K562 (cell line): ENCODE measurements at regions not wholly inside any gene's neighbourhood (a gene's known extent, or its start where the extent isn't known, plus 50 kb on each side); places are given as distances from the start of the nearest gene placed in this dataset.

Source experiments
- ATAC-seq: fragments of 200-7000 bp; cut with Tn5 transposase; 3 replicates; pipeline ENCODE4 v1.9.1; 2020; ENCODE audit warnings: moderate library complexity
- BruUV-seq: library from RNA; stranded (reverse); fragments of 400-500 nt; replicated peaks from 2 replicates; lab custom pipeline; 2021; lab: Mats Ljungman, UMichigan
- CTCF ChIA-PET: fragments of 300-600 bp; formaldehyde crosslinking; extraction: SDS; loops from one replicate; lab custom pipeline; 2021; ENCODE audit warnings: low intra/inter-chr PET ratio; lab: Yijun Ruan, JAX
- POLR2A ChIA-PET: fragments of 300-600, 350-650 bp; sonication (Branson Sonifier 250); formaldehyde crosslinking; extraction: SDS; loops from one replicate; lab custom pipeline; 2021; ENCODE audit warnings: antibody characterized with exemption, inconsistent platforms; lab: Yijun Ruan, JAX
- DNase-seq, 4 experiments: peaks; one replicate each; pipeline versions ENCODE4 v3.0.0 to v3.0.0-alpha.2; 2011 to 2018; ENCODE audit warnings: low spot score in 3 of 4, mixed read lengths in 3 of 4; ENCODE audit errors: extremely low read depth in 1 of 4
- FAIRE-seq: peaks from 2 replicates; lab custom pipeline; 2011; peaks lifted over from hg19 to GRCh38; lab: Jason Lieb, UNC
- H2AFZ ChIP-seq: 2 replicates; pipeline ENCODE4 v1.6.0; 2011; ENCODE audit warnings: low read depth, low read length, control low read depth, inconsistent platforms
- H3K27ac ChIP-seq: fragments of 200-600 bp; 3 replicates; pipeline ENCODE4 v1.8.0; 2011; ENCODE audit warnings: low read depth, mild to moderate bottlenecking, control low read depth, inconsistent platforms, low read length, moderate library complexity, mixed read lengths; ENCODE audit errors: extremely low read depth
- H3K27me3 ChIP-seq, 2 experiments: fragments of 300-600 bp in 1 of 2; 2 replicates in 1 of 2; 3 replicates in 1 of 2; pipeline versions ENCODE4 v1.6.0 to v1.8.0; 2011; ENCODE audit warnings: inconsistent platforms in 2 of 2, low read length in 2 of 2, mild to moderate bottlenecking in 1 of 2, mixed read lengths in 1 of 2, moderate library complexity in 1 of 2; ENCODE audit not compliant: control insufficient read depth in 2 of 2, insufficient read depth in 2 of 2
- H3K36me3 ChIP-seq: fragments of 300-600 bp; 3 replicates; pipeline ENCODE4 v1.8.0; 2011; ENCODE audit warnings: mild to moderate bottlenecking, low read length, inconsistent platforms; ENCODE audit not compliant: control insufficient read depth, insufficient read depth
- H3K4me1 ChIP-seq, 2 experiments: fragments of 200-600 bp in 1 of 2; replicated peaks in 1 of 2; 2 replicates in 1 of 2; 3 replicates in 1 of 2; pipeline versions ENCODE4 v1.5.1 to v1.8.0; 2011; ENCODE audit warnings: inconsistent platforms in 2 of 2, low read length in 2 of 2, mild to moderate bottlenecking in 1 of 2, mixed read lengths in 1 of 2, moderate library complexity in 1 of 2; ENCODE audit not compliant: control insufficient read depth in 2 of 2, insufficient read depth in 2 of 2
- H3K4me2 ChIP-seq: 2 replicates; pipeline ENCODE4 v1.6.1; 2011; ENCODE audit warnings: low read length, control low read depth, inconsistent platforms, mixed read lengths; ENCODE audit not compliant: insufficient read depth
- H3K4me3 ChIP-seq: fragments of 200-600 bp; sonication (generic), shearing (Covaris generic); 2 replicates; pipeline ENCODE4 v1.5.1; 2016; ENCODE audit warnings: control low read depth, inconsistent platforms
- H3K79me2 ChIP-seq: fragments of 200-600 bp; 3 replicates; pipeline ENCODE4 v1.8.0; 2011; ENCODE audit warnings: low read length, inconsistent platforms; ENCODE audit not compliant: control insufficient read depth, insufficient read depth
- H3K9ac ChIP-seq, 2 experiments: 2 replicates each; pipeline versions ENCODE4 v1.6.0 to v1.6.1; 2011; ENCODE audit warnings: low read depth in 2 of 2, low read length in 2 of 2, control low read depth in 1 of 2, inconsistent platforms in 1 of 2, mild to moderate bottlenecking in 1 of 2, mixed read lengths in 1 of 2; ENCODE audit not compliant: insufficient read depth in 1 of 2
- H3K9me1 ChIP-seq: one replicate; pipeline ENCODE4 v1.6.0; 2011; ENCODE audit warnings: inconsistent platforms, mild to moderate bottlenecking, low read length, moderate library complexity; ENCODE audit not compliant: control insufficient read depth, insufficient read depth
- H3K9me3 ChIP-seq: replicated peaks from 2 replicates; pipeline ENCODE4 v1.5.1; 2011; ENCODE audit warnings: low read depth, low read length, inconsistent platforms; ENCODE audit not compliant: control insufficient read depth, insufficient read depth
- H4K20me1 ChIP-seq: replicated peaks from 2 replicates; pipeline ENCODE4 v1.6.1; 2011; ENCODE audit warnings: low read length, inconsistent platforms, mixed read lengths; ENCODE audit not compliant: control insufficient read depth, insufficient read depth
- CHAMP1 ChIP-seq: fragments of 450-650 bp; IDR thresholded peaks from 2 replicates; pipeline ENCODE4 v1.6.1; 2016; ENCODE audit warnings: mild to moderate bottlenecking
- DIDO1 ChIP-seq: fragments of 450-650 bp; IDR thresholded peaks from 2 replicates; pipeline ENCODE4 v1.6.1; 2016; ENCODE audit warnings: low read depth, missing biosample characterization, missing genetic modification characterization
- PBX2 ChIP-seq, 2 experiments: IDR thresholded peaks in 1 of 2; conservative IDR thresholded peaks in 1 of 2; 2 replicates each; pipeline ENCODE4 v1.6.1; 2016; ENCODE audit warnings: low read depth in 2 of 2, mild to moderate bottlenecking in 1 of 2, missing compliant biosample characterization in 1 of 2, missing genetic modification characterization in 1 of 2, moderate library complexity in 1 of 2
- REST ChIP-seq, 2 experiments: fragments of 450-650 bp; formaldehyde crosslinking in 1 of 2; IDR thresholded peaks; 2 replicates each; pipeline versions ENCODE4 v1.4.0 to v1.6.1; 2014 to 2020; ENCODE audit warnings: mild to moderate bottlenecking in 2 of 2, borderline replicate concordance in 1 of 2, low read depth in 1 of 2
- SREBF1 ChIP-seq: fragments of 150-350 bp; IDR thresholded peaks from 2 replicates; pipeline ENCODE4 v1.6.1; 2014; ENCODE audit warnings: antibody characterized with exemption, low read depth, low read length, borderline replicate concordance
- WGBS: fragments of 100-300 bp; shearing (Covaris generic); methylation state at CpG from one replicate; pipeline ENCODE4 v1.1.6; 2016; ENCODE audit warnings: low coverage, mixed read lengths; ENCODE audit not compliant: insufficient coverage; ENCODE audit errors: missing lambda C conversion rate; 5-methylcytosine and 5-hydroxymethylcytosine counted together
- in situ Hi-C: fragments of 300-500 bp; cut with MboI; formaldehyde crosslinking; loops from 4 replicates; pipeline ENCODE4 v1.15.0; 2018; ENCODE audit warnings: inconsistent platforms, mixed read lengths
- intact Hi-C: fragments of 100-400 bp; cut with micrococcal nuclease; formaldehyde crosslinking; loops from 2 replicates; pipeline ENCODE4 v1.14.2; 2022

- no TSS peak for BruUV-seq
- no peak overlapping the region for H3K4me2 ChIP-seq
- in situ Hi-C loops, result no loop called here
- no peaks in the 10 kb centered on the region for H4K20me1 ChIP-seq
- no peaks in the 10 kb centered on the region for H3K27me3 ChIP-seq
- H3K4me1 ChIP-seq, result peaks cover 0 to 3% of the 10 kb centered on the region in 2 experiments; a peak in 2 of 5 replicates
- DNase-seq (no peak), ATAC-seq (peak; percentile 15; the same call in 2 of the 3 replicates), FAIRE-seq (no peak)
- H3K9ac ChIP-seq, result peak overlapping the region in 1 of 2 experiments; percentile 66; a peak in 1 of 4 replicates
- no peaks in the 10 kb centered on the region for H3K9me1 ChIP-seq
- no peak overlapping the region for H3K27ac ChIP-seq
- H3K36me3 ChIP-seq, result no peaks in the 10 kb centered on the region
- no peaks in the 10 kb centered on the region for H3K9me3 ChIP-seq
- CTCF ChIA-PET, result no interaction called here
- H3K4me3 ChIP-seq, result no peak overlapping the region
- intact Hi-C loops, result no loop called here
- H2AFZ ChIP-seq, result 0 out of 2 replicates have a peak overlapping the region, but pooled peaks have one; percentile 14
- POLR2A ChIA-PET, result interaction anchor here (0.6 to 0.8 kb wide), 3 partner anchors 9 to 27 kb away, joined by 3 read pairs; no protein-coding TSS in a partner anchor
- WGBS, result 57% methylated on average over 15 of the region's 15 CpGs
- no peaks in the 10 kb centered on the region for H3K79me2 ChIP-seq
- TF ChIP-seq REST (IDR thresholded peaks at IDR 0.05; ENCODE audit: borderline replicate concordance) (no peak), REST (CRISPR knock-in tag; IDR thresholded peaks at IDR 0.05; ENCODE audit: low read depth) (no peak), PBX2 (CRISPR knock-in tag; IDR thresholded peaks at IDR 0.05; ENCODE audit: low read depth) (no peak), PBX2 (tag; conservative IDR thresholded peaks at IDR 0.05; ENCODE audit: low read depth) (no peak), DIDO1 (no peak), CHAMP1 (no peak), SREBF1 (no peak)
These were observed 68.5 kb downstream of the CPN2 start for GRCh38 chr3:194282436-194283122.
